ENCODE measurements at regions not wholly inside any gene's neighbourhood (a gene's known extent, or its start where the extent isn't known, plus 50 kb on each side); places are given as distances from the start of the nearest gene placed in this dataset.

DNA sequence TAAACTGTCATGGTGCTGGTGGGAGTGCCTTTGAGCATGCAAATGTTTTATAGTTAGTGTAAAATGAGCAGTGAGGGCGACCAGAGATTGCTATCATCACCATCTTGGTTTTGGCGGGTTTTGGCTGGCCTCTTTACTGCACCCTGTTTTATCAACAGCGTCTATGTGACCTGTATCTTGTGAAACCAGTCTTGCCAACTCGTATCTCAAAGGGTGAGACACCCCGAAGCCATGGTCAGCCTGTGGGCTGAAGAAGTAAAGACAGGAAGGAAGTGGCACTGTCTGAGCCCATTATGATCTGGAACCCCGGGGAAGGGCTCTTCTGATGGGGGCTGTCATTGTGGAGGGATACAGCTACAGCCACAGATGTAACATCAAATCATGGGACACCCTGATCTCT lies 81.5 kb upstream of the FAM216B start:
- TF ChIP-seq, protein P1, sequence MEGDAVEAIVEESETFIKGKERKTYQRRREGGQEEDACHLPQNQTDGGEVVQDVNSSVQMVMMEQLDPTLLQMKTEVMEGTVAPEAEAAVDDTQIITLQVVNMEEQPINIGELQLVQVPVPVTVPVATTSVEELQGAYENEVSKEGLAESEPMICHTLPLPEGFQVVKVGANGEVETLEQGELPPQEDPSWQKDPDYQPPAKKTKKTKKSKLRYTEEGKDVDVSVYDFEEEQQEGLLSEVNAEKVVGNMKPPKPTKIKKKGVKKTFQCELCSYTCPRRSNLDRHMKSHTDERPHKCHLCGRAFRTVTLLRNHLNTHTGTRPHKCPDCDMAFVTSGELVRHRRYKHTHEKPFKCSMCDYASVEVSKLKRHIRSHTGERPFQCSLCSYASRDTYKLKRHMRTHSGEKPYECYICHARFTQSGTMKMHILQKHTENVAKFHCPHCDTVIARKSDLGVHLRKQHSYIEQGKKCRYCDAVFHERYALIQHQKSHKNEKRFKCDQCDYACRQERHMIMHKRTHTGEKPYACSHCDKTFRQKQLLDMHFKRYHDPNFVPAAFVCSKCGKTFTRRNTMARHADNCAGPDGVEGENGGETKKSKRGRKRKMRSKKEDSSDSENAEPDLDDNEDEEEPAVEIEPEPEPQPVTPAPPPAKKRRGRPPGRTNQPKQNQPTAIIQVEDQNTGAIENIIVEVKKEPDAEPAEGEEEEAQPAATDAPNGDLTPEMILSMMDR (IDR thresholded peaks at IDR 0.05; ENCODE audit: low read depth, low read length, missing control alignments): no peak
- in situ Hi-C loops (cut with HindIII; ENCODE audit: low sequenced_read_pairs): no loop called here
- no peak for DNase-seq (ENCODE audit: low read depth)
- no peak overlapping the region for H3K4me3 ChIP-seq (ENCODE audit: low read depth, low read length)

DNA sequence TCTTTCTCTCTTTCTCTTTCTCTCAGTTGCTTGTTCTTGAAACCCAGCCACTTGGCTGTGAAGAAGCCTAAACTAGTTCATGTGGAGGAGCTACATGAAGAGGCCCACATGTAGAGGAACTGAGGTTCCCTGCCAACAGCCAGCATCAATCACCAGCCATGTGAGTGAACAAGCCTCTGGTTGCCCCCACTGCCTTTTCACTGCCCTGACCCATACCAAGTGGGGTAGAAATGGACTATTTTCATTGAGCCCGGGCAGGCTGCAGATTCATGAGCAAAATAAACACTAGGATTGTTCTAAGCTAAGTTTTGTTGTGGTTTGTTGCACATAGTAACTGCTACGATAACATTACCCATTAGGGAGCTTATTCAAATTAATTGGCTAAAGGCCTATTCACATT lies 78.7 kb upstream of the FAM216B start:
- TF ChIP-seq, protein P1 (IDR thresholded peaks at IDR 0.05; ENCODE audit: low read depth, low read length, missing control alignments): no peak
- DNase-seq (ENCODE audit: low read depth): no peak
- no peak overlapping the region for H3K4me3 ChIP-seq (ENCODE audit: low read depth, low read length)
- in situ Hi-C loops (cut with HindIII; ENCODE audit: low sequenced_read_pairs): no loop called here

DNA sequence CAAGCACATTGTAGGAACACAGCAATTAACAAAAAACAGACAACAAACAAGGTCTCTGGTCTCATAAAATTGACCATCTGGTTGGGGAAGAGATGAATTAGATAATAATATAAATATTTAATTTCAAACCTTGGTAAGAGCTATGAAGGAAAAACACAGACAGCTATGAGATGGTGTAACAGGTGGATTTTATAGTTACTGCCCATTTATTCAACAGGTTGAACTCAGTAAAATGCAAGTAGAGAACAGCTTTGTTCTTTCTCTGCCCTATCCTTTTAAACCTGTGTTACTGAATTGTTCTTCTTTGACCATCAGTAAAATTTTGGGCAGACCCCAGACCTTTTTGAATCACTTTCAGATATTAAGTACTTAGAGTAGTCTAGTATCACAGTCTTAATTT lies 77.6 kb upstream of the FAM216B start:
- no peak overlapping the region for H3K4me3 ChIP-seq (ENCODE audit: low read depth, low read length)
- TF ChIP-seq, protein P1 (IDR thresholded peaks at IDR 0.05; ENCODE audit: low read depth, low read length, missing control alignments): no peak
- in situ Hi-C loops (cut with HindIII; ENCODE audit: low sequenced_read_pairs): no loop called here
- DNase-seq (ENCODE audit: low read depth): no peak

DNA sequence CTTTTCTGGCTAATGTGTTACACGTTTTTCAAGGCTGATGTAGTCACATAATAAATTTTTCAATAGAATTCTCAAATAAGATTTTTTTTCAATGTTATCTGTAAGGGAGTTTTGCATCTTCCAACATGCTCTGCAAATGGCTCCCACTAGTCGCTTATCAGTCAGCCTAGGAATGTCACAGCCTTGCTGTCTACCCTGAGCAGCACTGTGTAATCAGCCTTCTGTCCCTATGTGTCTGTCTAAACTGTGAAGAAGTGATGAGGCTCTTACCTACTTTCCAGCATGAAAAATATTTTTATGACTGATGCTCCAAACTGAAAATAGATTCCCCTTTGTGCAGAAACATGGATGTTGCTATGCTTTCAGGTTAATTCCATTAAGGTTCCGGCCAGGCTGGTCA lies 75.1 kb upstream of the FAM216B start:
- DNase-seq (ENCODE audit: low read depth): no peak
- in situ Hi-C loops (cut with HindIII; ENCODE audit: low sequenced_read_pairs): no loop called here
- TF ChIP-seq, protein P1 (IDR thresholded peaks at IDR 0.05; ENCODE audit: low read depth, low read length, missing control alignments): no peak
- no peak overlapping the region for H3K4me3 ChIP-seq (ENCODE audit: low read depth, low read length)

DNA sequence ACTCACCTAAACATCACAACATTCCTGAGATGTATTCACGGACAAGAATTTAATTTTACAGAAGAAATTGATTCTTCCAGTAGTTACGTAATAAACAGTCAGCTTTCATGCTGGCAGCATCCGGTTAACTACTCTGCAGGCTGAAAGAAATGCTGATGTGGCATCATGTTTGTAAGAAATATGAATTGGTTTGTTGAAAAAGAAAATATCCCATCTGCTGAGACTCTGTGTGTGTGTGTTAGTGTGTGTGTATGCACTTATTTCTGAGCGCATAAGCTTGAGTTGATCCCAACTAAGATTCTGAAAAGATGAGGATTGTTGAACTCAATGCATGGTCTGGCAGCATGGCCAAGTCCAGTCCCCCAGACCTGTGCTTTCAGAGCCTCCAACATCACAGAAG lies 74.3 kb upstream of the FAM216B start:
- no peak for DNase-seq (ENCODE audit: low read depth)
- in situ Hi-C loops (cut with HindIII; ENCODE audit: low sequenced_read_pairs): no loop called here
- TF ChIP-seq, protein P1 (IDR thresholded peaks at IDR 0.05; ENCODE audit: low read depth, low read length, missing control alignments): no peak
- no peak overlapping the region for H3K4me3 ChIP-seq (ENCODE audit: low read depth, low read length)

DNA sequence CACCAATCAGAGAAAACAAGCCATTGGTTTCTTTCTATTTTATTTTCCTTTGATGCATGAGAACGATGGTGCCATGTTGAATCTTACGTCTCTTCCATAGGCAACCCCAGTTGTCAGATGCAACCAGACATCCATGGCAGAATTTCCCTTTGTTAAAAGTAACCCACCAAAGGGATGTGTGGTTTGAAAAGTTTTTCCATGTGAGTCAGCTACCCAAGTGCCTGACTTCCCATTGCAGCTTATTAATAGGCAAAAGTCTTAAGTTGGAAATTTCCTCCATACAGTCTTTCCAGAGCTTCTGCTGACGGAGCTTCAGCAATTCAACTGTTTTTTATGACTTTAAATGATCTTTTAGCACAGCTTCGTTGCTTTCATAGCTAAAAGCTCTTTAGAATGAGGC lies 73.8 kb upstream of the FAM216B start:
- peak; percentile 59 for DNase-seq (ENCODE audit: low read depth)
- H3K4me3 ChIP-seq (ENCODE audit: low read depth, low read length): no peak overlapping the region
- in situ Hi-C loops (cut with HindIII; ENCODE audit: low sequenced_read_pairs): no loop called here
- TF ChIP-seq, protein P1 (IDR thresholded peaks at IDR 0.05; ENCODE audit: low read depth, low read length, missing control alignments): no peak

DNA sequence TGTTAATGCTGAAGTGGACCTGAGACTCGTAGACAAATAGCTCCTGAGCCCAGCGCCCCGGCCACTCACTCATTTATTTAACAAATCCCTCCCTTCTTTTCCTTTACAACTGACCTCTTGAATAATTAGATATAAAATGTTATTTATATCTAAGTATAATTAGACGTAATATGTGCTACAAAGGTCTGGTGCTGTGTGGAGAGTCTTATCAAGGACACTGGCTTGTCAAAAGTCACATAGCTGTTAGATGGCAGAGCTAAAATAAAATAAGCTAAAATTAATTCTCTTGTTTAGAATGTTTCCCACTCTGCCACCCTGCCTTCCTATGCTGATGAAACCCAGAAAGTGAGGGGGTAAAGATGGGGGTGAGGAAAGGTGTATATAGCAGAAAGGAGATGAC lies 73.0 kb upstream of the FAM216B start:
- TF ChIP-seq, protein P1 (IDR thresholded peaks at IDR 0.05; ENCODE audit: low read depth, low read length, missing control alignments): no peak
- in situ Hi-C loops (cut with HindIII; ENCODE audit: low sequenced_read_pairs): no loop called here
- no peak overlapping the region for H3K4me3 ChIP-seq (ENCODE audit: low read depth, low read length)
- no peak for DNase-seq (ENCODE audit: low read depth)
